GM11168 (cell line): ENCODE measurements at regions not wholly inside any gene's neighbourhood (a gene's known extent, or its start where the extent isn't known, plus 50 kb on each side); places are given as distances from the start of the nearest gene placed in this dataset.
"Not testable (repeated sequence)": the region's sequence is repeated elsewhere in the genome, so short reads cannot be mapped to it uniquely, and the experiment has no call there.

Experiments used
- in situ Hi-C: fragments of 300-500 bp; cut with MboI; formaldehyde crosslinking; loops from one replicate; pipeline ENCODE4 v1.12.0; 2022; ENCODE audit warnings: low sequenced_read_pairs; ENCODE audit not compliant: unreplicated experiment

- in situ Hi-C loops: no loop called here
These were observed 180.9 kb upstream of the SPTLC3 start for GRCh38 chr20:12827816-12828385.

GRCh38 chr20:12829170-12829569 is 179.6 kb upstream of the SPTLC3 start:
- in situ Hi-C loops: no loop called here

GRCh38 chr20:12833861-12834260 is 174.9 kb upstream of the SPTLC3 start:
- in situ Hi-C loops: no loop called here

GRCh38 chr20:12835999-12836398 is 172.8 kb upstream of the SPTLC3 start:
- in situ Hi-C loops: no loop called here

GRCh38 chr20:12837646-12838045 is 171.1 kb upstream of the SPTLC3 start:
- in situ Hi-C loops: no loop called here

- in situ Hi-C loops: no loop called here
These were observed 170.4 kb upstream of the SPTLC3 start for GRCh38 chr20:12838261-12838866.

- in situ Hi-C loops: no loop called here
These were observed 160.9 kb upstream of the SPTLC3 start for GRCh38 chr20:12847872-12848271.

- in situ Hi-C loops: no loop called here
These were observed 159.4 kb upstream of the SPTLC3 start for GRCh38 chr20:12849225-12849910.

- in situ Hi-C loops: not testable (repeated sequence)
These were observed 151.1 kb upstream of the SPTLC3 start for GRCh38 chr20:12857643-12858042.

- in situ Hi-C loops: no loop called here
These were observed 148.0 kb upstream of the SPTLC3 start for GRCh38 chr20:12860619-12861247.

- in situ Hi-C loops: no loop called here
These were observed 139.1 kb upstream of the SPTLC3 start for GRCh38 chr20:12869669-12870068.

GRCh38 chr20:12870588-12870987 is 138.2 kb upstream of the SPTLC3 start:
- in situ Hi-C loops: no loop called here

- in situ Hi-C loops: no loop called here
These were observed 133.8 kb upstream of the SPTLC3 start for GRCh38 chr20:12874933-12875332.

GRCh38 chr20:12875510-12875909 is 133.3 kb upstream of the SPTLC3 start:
- in situ Hi-C loops: no loop called here

GRCh38 chr20:12882832-12883506 is 125.8 kb upstream of the SPTLC3 start:
- in situ Hi-C loops: no loop called here

- in situ Hi-C loops: no loop called here
These were observed 125.3 kb upstream of the SPTLC3 start for GRCh38 chr20:12883507-12883885.

GRCh38 chr20:12886618-12887363 is 122.0 kb upstream of the SPTLC3 start:
- in situ Hi-C loops: no loop called here

- in situ Hi-C loops: no loop called here
These were observed 117.1 kb upstream of the SPTLC3 start for GRCh38 chr20:12891643-12892042.

GRCh38 chr20:12893019-12893418 is 115.8 kb upstream of the SPTLC3 start:
- in situ Hi-C loops: no loop called here

GRCh38 chr20:12893653-12894052 is 115.1 kb upstream of the SPTLC3 start:
- in situ Hi-C loops: no loop called here
